ENCODE measurements at regions not wholly inside any gene's neighbourhood (a gene's known extent, or its start where the extent isn't known, plus 50 kb on each side); places are given as distances from the start of the nearest gene placed in this dataset.

GRCh38 chr9:23451802-23452418, 374.1 kb downstream of the ELAVL2 start:
- TF ChIP-seq EZH2 (IDR thresholded peaks at IDR 0.05; ENCODE audit: insufficient read depth, poor library complexity, severe bottlenecking) (no peak), EZH2phosphoT487 (IDR thresholded peaks at IDR 0.05; ENCODE audit: insufficient read depth, low read depth) (no peak)
